IMR-90 (cell line): ENCODE measurements at regions not wholly inside any gene's neighbourhood (a gene's known extent, or its start where the extent isn't known, plus 50 kb on each side); places are given as distances from the start of the nearest gene placed in this dataset.

ENCODE experiments used
- ATAC-seq: fragments of 200-7000 bp; cut with Tn5 transposase; 2 replicates; pipeline ENCODE4 v1.9.1; 2020; ENCODE audit warnings: low read depth, mild to moderate bottlenecking, moderate library complexity
- BruUV-seq: library from RNA; stranded (reverse); fragments of 400-500 nt; replicated peaks from 2 replicates; lab custom pipeline; 2021; lab: Mats Ljungman, UMichigan
- CTCF ChIA-PET: fragments of 300-600 bp; formaldehyde crosslinking; extraction: SDS; loops from one replicate; lab custom pipeline; 2021; ENCODE audit warnings: antibody characterized with exemption; lab: Yijun Ruan, JAX
- POLR2A ChIA-PET: fragments of 300-600 bp; sonication (Branson Sonifier 250); formaldehyde crosslinking; loops from one replicate; lab custom pipeline; 2022; ENCODE audit warnings: antibody characterized with exemption; ENCODE audit not compliant: unreplicated experiment; lab: Charles Lee
- DNase-seq: peaks from one replicate; pipeline ENCODE4 v3.0.0; 2013
- H2AFZ ChIP-seq: replicated peaks from 2 replicates; pipeline ENCODE3; 2013; ENCODE audit warnings: low read length, mild to moderate bottlenecking; ENCODE audit not compliant: poor library complexity
- H2AK5ac ChIP-seq: 2 replicates; pipeline ENCODE4 v1.6.1; 2013; ENCODE audit warnings: low read depth, low read length, inconsistent platforms
- H2AK9ac ChIP-seq: replicated peaks from 2 replicates; pipeline ENCODE3; 2013; ENCODE audit warnings: mild to moderate bottlenecking, low read depth, low read length, moderate library complexity; ENCODE audit not compliant: poor library complexity
- H2BK120ac ChIP-seq: 2 replicates; pipeline ENCODE4 v1.6.1; 2013; ENCODE audit warnings: low read depth, low read length, inconsistent platforms
- H2BK15ac ChIP-seq: 3 replicates; pipeline ENCODE4 v1.6.1; 2013; ENCODE audit warnings: low read depth, low read length, inconsistent platforms
- H2BK20ac ChIP-seq: 2 replicates; pipeline ENCODE4 v1.6.1; 2013; ENCODE audit warnings: low read depth, mild to moderate bottlenecking, inconsistent platforms, low read length, moderate library complexity
- H2BK5ac ChIP-seq: 2 replicates; pipeline ENCODE4 v1.6.1; 2013; ENCODE audit warnings: mild to moderate bottlenecking, low read depth, low read length, inconsistent platforms; ENCODE audit not compliant: poor library complexity, severe bottlenecking
- H3K14ac ChIP-seq: replicated peaks from 2 replicates; pipeline ENCODE4 v1.6.1; 2013; ENCODE audit warnings: low read depth, low read length, inconsistent platforms
- H3K18ac ChIP-seq: 2 replicates; pipeline ENCODE4 v1.6.1; 2013; ENCODE audit warnings: low read depth, low read length, control low read depth
- H3K23ac ChIP-seq: 2 replicates; pipeline ENCODE4 v1.6.1; 2013; ENCODE audit warnings: low read depth, low read length, inconsistent platforms
- H3K27ac ChIP-seq: 2 replicates; pipeline ENCODE4 v1.5.1; 2013; ENCODE audit warnings: mild to moderate bottlenecking, control low read depth, low read length; ENCODE audit not compliant: insufficient read depth
- H3K27me3 ChIP-seq: 2 replicates; pipeline ENCODE4 v1.6.1; 2013; ENCODE audit warnings: low read length; ENCODE audit not compliant: control insufficient read depth, insufficient read depth
- H3K36me3 ChIP-seq: 2 replicates; pipeline ENCODE4 v1.6.1; 2013; ENCODE audit warnings: low read length, mixed read lengths; ENCODE audit not compliant: control insufficient read depth, insufficient read depth
- H3K4ac ChIP-seq: 2 replicates; pipeline ENCODE4 v1.6.1; 2013; ENCODE audit warnings: low read depth, low read length, inconsistent platforms
- H3K4me1 ChIP-seq: 2 replicates; pipeline ENCODE4 v1.6.1; 2013; ENCODE audit warnings: low read length, mixed read lengths; ENCODE audit not compliant: control insufficient read depth, insufficient read depth
- H3K4me2 ChIP-seq: 2 replicates; pipeline ENCODE4 v1.6.1; 2013; ENCODE audit warnings: low read depth, mild to moderate bottlenecking, control low read depth, low read length, moderate library complexity
- H3K4me3 ChIP-seq: 2 replicates; pipeline ENCODE4 v1.5.1; 2013; ENCODE audit warnings: low read depth, mild to moderate bottlenecking, control low read depth, low read length, moderate library complexity; ENCODE audit not compliant: insufficient read depth
- H3K56ac ChIP-seq: 2 replicates; pipeline ENCODE4 v1.6.1; 2013; ENCODE audit warnings: low read length, inconsistent platforms; ENCODE audit not compliant: insufficient read depth; ENCODE audit errors: extremely low read depth
- H3K79me1 ChIP-seq, 2 experiments: 2 replicates each; pipeline ENCODE4 v1.6.1; 2013; ENCODE audit warnings: low read length in 2 of 2, inconsistent platforms in 1 of 2, low read depth in 1 of 2
- H3K9ac ChIP-seq: 2 replicates; pipeline ENCODE4 v1.6.1; 2013; ENCODE audit warnings: low read depth, low read length, control low read depth
- H3K9me1 ChIP-seq: 2 replicates; pipeline ENCODE4 v1.6.1; 2013; ENCODE audit warnings: low read length, inconsistent platforms; ENCODE audit not compliant: insufficient read depth
- H3K9me3 ChIP-seq: 2 replicates; pipeline ENCODE4 v1.6.1; 2013; ENCODE audit warnings: low read length; ENCODE audit not compliant: control insufficient read depth, insufficient read depth
- H4K20me1 ChIP-seq: 2 replicates; pipeline ENCODE4 v1.6.1; 2013; ENCODE audit warnings: low read length, inconsistent platforms; ENCODE audit not compliant: insufficient read depth
- H4K5ac ChIP-seq: 2 replicates; pipeline ENCODE4 v1.6.1; 2013; ENCODE audit warnings: mild to moderate bottlenecking, low read depth, low read length, control low read depth
- H4K8ac ChIP-seq, 2 experiments: 2 replicates each; pipeline ENCODE4 v1.6.1; 2013; ENCODE audit warnings: low read depth in 2 of 2, low read length in 2 of 2, control low read depth in 1 of 2, inconsistent platforms in 1 of 2
- H4K91ac ChIP-seq: 2 replicates; pipeline ENCODE4 v1.6.1; 2013; ENCODE audit warnings: low read depth, low read length, inconsistent platforms; ENCODE audit not compliant: insufficient read depth
- BHLHE40 ChIP-seq: fragments of 150-350 bp; IDR thresholded peaks from 2 replicates; pipeline ENCODE4 v1.6.1; 2016; ENCODE audit warnings: mild to moderate bottlenecking, low read depth, low read length
- MXI1 ChIP-seq: IDR thresholded peaks from 2 replicates; pipeline ENCODE4 v1.6.1; 2012; ENCODE audit warnings: low read depth, mild to moderate bottlenecking, low read length, moderate library complexity, borderline replicate concordance
- POLR2A ChIP-seq: IDR thresholded peaks from 2 replicates; pipeline ENCODE4 v1.6.1; 2012; ENCODE audit warnings: mild to moderate bottlenecking, low read depth, low read length
- RCOR1 ChIP-seq: IDR thresholded peaks from 2 replicates; pipeline ENCODE4 v1.6.1; 2012; ENCODE audit warnings: mild to moderate bottlenecking, low read length, improper control_type of control experiment; ENCODE audit not compliant: insufficient replicate concordance
- RFX5 ChIP-seq: IDR thresholded peaks from 2 replicates; pipeline ENCODE4 v1.8.0; 2012; ENCODE audit warnings: low read depth, mild to moderate bottlenecking, low read length, moderate library complexity
- SMC3 ChIP-seq: fragments of 150-350 bp; IDR thresholded peaks from 2 replicates; pipeline ENCODE4 v1.6.1; 2016; ENCODE audit warnings: low read depth, mild to moderate bottlenecking, antibody characterized with exemption, low read length, moderate library complexity
- WGBS, 2 experiments: methylation state at CpG; one replicate each; pipeline versions ENCODE4 v1.1.5 to v1.1.7; 2013; ENCODE audit warnings: missing lambda C conversion rate in 2 of 2; ENCODE audit not compliant: insufficient read length in 1 of 2; ENCODE audit errors: extremely low coverage in 2 of 2; 5-methylcytosine and 5-hydroxymethylcytosine counted together
- dilution Hi-C: fragments of 300-500 bp; cut with HindIII; formaldehyde crosslinking; loops from one replicate; pipeline ENCODE4 v1.14.3; 2018; ENCODE audit warnings: low sequenced_read_pairs; ENCODE audit not compliant: unreplicated experiment
- in situ Hi-C: fragments of 300-500 bp; cut with MboI; formaldehyde crosslinking; loops from 3 replicates; pipeline ENCODE4 v1.14.3; 2019; ENCODE audit warnings: low sequenced_read_pairs, inconsistent platforms, mixed read lengths
- intact Hi-C: fragments of 100-400 bp; cut with micrococcal nuclease; formaldehyde crosslinking; loops from 2 replicates; pipeline ENCODE4 v1.10.0; 2022

GRCh38 chr5:124870070-124870469, 123.6 kb upstream of the ZNF608 start:
- intact Hi-C loops (no loop called here), in situ Hi-C loops (no loop called here), dilution Hi-C loops (no loop called here)
- Histone ChIP-seq H3K4me2 (no peak overlapping the region), H3K4me3 (no peak overlapping the region), H3K23ac (no peak overlapping the region), H3K18ac (no peak overlapping the region), H3K9me1 (no peaks in the 10 kb centered on the region), H3K4me1 (peaks cover 4% of the 10 kb centered on the region), H2AK5ac (no peak overlapping the region), H4K20me1 (no peaks in the 10 kb centered on the region), H4K5ac (no peak overlapping the region), H2AK9ac (no peak overlapping the region), H2BK5ac (no peak overlapping the region), H3K27ac (no peak overlapping the region), H2BK20ac (no peak overlapping the region), H3K27me3 (no peaks in the 10 kb centered on the region), H4K91ac (no peak overlapping the region), H2BK15ac (no peak overlapping the region), H3K4ac (no peak overlapping the region), H3K9ac (no peak overlapping the region), H3K56ac (no peak overlapping the region), H4K8ac (no peak overlapping the region), H3K36me3 (no peaks in the 10 kb centered on the region), H3K79me1 (no peaks in the 10 kb centered on the region), H3K9me3 (no peaks in the 10 kb centered on the region), H3K14ac (no peak overlapping the region), H2AFZ (no peak overlapping the region), H2BK120ac (no peak overlapping the region)
- no TSS peak for BruUV-seq
- TF ChIP-seq RFX5, result no peak
- no peak for TF ChIP-seq BHLHE40
- TF ChIP-seq MXI1, result no peak
- TF ChIP-seq SMC3, result no peak
- no peak for TF ChIP-seq POLR2A
- TF ChIP-seq RCOR1, result no peak
- CTCF ChIA-PET, result interaction anchor here (0.6 kb wide), 1 partner anchor 398 kb away, joined by 3 read pairs; no protein-coding TSS in a partner anchor
- DNase-seq (no peak), ATAC-seq (no peak)
- 20% methylated on average over 1 of the region's 2 CpGs; no CpG with 5 or more reads in 1 of the 2 experiments for WGBS, 2 experiments
- POLR2A ChIA-PET, result no interaction called here
